ENCODE measurements at regions not wholly inside any gene's neighbourhood (a gene's known extent, or its start where the extent isn't known, plus 50 kb on each side); places are given as distances from the start of the nearest gene placed in this dataset.

DNA sequence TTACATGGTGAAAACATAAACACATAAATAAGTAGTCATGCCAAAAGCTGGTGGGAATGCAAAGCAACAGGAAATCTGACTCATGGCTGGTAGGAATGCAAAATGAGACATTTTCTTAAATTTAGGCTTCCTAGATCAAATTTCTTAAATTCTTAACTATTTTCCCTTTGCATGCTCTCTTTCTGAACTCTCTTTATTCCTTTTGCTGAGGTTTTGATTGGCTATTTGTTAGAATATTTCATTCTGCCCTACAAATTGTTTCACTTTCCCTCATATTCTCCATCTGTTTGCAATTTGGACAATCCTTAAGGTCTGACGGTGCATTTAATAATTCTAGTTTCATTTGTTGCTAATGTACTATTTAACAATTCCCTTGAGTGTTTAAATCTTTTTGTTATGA lies 437.5 kb upstream of the RGS17 start:
- TF ChIP-seq POLR2A (IDR thresholded peaks at IDR 0.05) = no peak
- TF ChIP-seq, protein P1, sequence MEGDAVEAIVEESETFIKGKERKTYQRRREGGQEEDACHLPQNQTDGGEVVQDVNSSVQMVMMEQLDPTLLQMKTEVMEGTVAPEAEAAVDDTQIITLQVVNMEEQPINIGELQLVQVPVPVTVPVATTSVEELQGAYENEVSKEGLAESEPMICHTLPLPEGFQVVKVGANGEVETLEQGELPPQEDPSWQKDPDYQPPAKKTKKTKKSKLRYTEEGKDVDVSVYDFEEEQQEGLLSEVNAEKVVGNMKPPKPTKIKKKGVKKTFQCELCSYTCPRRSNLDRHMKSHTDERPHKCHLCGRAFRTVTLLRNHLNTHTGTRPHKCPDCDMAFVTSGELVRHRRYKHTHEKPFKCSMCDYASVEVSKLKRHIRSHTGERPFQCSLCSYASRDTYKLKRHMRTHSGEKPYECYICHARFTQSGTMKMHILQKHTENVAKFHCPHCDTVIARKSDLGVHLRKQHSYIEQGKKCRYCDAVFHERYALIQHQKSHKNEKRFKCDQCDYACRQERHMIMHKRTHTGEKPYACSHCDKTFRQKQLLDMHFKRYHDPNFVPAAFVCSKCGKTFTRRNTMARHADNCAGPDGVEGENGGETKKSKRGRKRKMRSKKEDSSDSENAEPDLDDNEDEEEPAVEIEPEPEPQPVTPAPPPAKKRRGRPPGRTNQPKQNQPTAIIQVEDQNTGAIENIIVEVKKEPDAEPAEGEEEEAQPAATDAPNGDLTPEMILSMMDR (IDR thresholded peaks at IDR 0.05) = no peak
